GM19043 (cell line): ENCODE measurements at regions not wholly inside any gene's neighbourhood (a gene's known extent, or its start where the extent isn't known, plus 50 kb on each side); places are given as distances from the start of the nearest gene placed in this dataset.

ENCODE experiments used
- ATAC-seq: cut with Tn5 transposase; IDR thresholded peaks from one replicate; pipeline ENCODE4 v1.9.1; 2021; ENCODE audit warnings: low read depth; ENCODE audit not compliant: unreplicated experiment

DNA sequence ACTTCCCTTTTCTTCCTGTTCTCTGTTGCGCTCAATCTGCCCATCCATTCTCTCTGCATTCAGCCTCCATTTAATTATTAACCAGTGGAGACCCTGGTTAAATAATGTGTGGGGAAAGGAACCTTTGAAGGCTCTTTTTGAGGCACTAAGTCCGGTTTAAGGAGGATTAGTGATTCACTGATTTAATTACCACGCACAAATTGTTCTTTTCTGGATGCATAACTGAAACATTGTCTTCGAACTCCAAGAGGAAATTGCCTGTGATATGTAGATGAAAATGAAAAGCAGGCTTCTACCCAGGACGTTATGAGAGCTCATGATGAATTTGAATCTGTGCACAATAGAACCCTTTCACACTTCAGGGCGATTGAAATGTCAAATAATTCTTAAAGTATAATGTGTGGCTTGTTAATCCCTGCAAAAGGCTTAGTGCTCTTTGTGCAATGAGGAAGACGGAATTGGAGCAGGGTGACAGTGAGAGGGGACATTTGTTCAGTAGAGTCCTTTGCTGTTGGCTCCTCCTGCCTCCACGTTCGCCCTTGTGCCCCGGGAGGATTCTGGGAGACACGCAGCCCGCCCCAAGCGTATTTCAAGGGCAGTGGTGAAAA, 51.1 kb upstream of the ZNF236 start:
- no peak for ATAC-seq

DNA sequence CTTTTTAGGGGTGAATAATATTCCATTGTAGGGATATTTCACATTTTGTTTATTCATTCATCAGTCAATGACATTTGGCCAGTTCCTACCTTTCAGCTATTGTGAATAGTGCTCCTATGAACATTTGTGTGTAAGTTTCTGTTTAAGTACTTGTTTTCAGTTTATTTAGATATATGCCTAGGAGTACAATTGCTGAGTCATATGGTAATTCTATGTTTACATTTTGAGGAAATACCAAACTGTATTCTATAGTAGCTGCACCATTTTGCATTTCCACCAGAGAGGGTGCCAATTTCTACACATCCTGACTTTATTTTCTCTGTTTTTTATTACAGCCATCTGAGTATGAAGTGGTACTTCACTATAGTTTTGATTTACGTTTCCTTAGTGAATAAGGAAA, 54.4 kb upstream of the ZNF236 start:
- ATAC-seq = no peak

DNA sequence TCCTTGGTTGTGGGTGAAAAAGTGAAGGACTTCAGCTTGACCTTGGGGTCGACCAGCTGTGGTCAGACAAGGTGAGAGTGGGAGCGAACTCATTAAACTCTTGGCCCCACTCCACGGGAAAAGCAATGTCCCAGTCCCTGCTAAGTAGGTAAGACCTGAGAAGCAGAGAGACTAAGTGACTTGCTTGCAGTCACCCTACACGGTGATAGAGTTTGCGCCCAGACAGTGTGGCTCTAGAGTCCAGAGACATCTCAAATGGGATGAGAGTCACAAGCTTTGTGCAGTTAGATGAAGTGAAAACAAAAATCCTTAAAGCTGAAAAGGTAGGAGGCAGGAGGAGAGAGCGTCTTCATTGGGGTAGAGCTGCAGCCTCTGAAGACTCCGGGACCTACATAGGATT, 55.9 kb upstream of the ZNF236 start:
- ATAC-seq = no peak

DNA sequence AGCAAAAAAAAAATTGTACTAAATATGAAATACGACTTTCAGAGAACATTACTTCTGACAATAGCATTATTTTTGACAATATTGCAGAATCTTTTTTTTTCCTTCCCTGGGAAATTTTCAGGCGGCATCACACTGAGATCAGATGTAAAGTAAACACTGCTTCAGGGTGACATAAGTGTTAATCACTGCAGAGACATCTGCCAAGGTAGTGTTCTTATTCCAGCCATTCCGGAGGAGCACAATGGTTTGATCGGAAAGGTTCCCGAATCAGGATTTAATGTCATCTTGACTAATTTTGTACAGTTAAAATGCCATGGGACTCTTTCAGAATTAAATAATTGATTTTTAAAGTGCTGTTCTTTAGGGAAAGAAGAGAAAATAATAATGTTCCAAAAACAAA, 56.7 kb upstream of the ZNF236 start:
- ATAC-seq = no peak

DNA sequence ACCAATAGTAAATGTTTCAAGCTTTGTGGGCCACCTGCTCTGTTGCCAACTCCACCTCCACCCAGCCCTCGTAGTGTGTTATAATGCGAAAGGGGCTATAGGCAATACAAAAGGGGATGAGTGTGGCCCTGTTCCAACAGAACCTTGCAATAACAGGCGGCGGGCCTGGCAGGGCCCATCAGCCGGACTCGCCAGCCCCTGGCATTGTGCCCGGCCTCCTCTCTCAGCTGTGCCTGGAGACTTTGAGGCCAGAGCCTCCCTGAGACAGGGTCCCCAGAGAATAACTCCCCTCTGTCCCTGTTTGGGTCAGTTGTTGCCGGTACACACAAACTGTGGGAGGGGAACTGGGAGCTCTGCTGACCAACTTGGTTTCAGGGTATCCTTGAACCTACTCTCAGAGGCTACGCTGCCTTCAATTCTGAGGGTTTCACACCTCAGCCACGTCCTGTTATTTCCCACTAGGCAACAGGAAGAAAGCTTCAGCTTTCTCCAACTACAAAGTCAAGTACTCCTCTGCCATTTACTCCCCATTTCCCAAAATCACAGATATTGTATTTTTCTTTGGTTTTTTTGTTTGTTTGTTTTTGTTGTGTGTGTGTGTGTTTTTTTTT, 58.0 kb upstream of the ZNF236 start:
- no peak for ATAC-seq

DNA sequence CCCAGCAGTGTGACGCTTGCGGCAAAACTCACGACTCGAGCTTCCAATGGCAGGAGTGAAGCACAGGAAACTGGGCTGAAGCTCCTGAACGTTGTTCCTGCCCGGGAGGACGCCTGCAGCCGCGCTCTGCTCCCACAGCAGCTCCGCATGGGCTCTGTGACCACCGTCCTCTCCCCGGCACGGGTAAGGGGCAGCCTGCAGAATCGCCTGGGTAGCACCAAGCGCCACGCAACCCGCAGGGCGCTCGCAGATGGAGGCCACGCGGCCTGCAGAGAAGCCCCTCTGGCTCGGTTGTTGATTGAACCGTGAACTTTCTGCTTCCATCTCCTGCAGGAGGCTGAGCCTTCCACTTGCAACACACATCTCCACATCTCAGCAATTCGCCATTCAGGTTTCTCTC, 63.3 kb upstream of the ZNF236 start:
- no peak for ATAC-seq

DNA sequence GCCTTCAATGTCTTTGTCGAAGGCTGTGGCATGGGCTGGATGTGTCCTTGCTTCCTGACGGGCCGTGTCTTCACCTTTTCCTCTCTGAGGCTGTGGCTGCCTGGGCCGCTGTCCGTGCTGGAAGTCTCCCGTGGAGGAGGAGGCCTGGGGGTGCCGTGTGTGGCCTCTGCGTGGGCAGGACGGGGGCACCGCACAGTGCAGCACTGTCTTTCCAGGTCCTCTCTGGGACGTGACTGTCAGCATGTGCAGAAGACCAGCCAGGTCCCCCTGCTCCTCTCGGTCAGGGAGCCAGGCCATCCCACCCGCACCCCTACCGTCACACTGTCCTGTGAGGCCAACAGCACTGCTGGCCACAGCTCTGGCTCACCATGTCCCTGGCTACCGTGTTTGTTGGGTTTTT, 64.4 kb upstream of the ZNF236 start:
- no peak for ATAC-seq

DNA sequence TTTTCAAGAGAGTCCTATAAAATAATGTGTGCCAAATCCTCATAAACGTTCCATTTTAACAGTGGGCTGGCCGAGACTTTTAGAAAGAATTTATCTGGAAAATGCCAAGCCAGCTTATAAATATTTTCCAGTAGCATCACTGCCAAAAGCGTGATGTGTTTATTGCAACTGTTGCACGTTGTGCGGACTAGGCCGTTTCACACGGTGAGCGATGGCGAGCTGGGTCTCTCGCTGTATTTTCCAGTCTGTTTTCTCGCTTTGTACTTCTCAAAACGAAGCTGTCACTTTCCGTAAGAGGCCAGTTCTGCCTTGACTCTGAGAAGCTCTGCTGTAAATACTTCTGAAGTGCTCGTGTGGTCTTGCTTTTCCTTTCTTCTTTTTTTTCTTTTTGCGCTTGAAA, 65.0 kb upstream of the ZNF236 start:
- no peak for ATAC-seq

DNA sequence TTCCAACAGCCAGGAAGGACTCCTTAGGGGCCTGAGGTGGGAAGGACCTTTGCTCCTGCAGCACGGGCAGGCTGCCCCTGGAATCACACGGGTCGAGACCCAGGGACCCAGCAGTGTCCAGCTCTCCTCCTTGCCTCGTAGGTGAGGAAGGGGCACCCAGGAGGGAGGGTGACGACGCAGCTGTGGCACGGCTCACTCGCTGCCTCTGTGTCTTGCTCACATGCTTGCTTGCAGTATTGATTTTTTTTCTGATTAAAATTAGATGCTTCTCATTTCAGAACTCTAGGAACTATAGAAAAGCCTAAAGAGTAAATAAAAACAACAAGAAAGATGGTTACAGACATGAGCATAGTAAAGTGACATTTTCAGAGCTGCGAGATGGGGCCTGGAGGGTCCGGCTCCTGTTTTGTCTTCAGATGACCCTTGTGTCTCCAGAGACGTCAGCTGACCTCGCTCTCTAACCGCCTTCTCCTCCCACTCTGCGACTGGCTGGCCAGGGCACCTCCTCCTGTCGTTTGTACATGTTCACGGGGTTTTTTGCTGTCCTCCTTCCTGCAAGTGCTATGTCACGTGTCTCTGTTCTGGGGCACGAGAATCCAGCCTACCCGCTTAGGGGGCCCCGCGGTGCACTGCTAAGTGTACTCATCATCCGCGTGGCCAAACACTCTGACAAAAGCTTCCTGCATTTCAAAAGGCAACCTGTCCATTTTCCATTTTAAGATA, 65.7 kb upstream of the ZNF236 start:
- ATAC-seq = no peak

DNA sequence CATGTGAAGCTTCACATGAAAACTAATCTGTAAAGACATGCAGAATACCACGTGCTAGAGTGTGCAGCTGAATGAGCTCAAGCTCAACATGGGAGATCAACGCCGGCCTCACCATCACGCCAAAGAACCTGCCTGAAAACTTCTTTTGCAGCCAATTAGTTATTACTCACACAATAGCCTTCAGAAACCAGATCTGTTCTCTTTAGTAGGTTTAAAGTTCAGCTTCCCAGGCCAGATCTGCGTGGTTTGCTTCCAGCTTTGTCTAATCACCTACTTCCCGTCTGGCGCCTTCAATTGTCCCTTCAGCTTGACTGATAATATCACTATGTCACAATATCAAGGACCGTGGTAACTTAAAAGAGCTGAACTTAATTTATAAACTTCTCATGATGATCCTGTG, 68.0 kb upstream of the ZNF236 start:
- ATAC-seq = no peak

DNA sequence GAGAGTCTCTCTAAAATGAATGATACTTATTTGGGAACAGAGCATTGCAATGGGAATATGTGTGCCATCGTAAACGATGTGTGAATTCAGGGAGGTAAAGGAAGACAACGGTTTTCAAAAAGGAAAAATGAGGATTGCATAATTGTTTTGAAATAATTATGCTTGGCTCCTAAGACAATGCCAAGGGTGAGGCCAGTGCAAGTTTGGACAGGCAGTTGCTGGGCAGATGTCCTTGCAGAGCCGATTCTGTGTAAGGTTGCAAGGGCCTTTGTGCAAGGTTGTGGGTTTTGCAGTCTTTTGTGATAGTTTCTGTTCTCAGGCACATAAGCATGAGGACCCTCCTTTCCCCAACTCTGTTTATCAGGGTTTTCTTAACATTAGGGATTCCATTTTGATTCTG, 70.0 kb upstream of the ZNF236 start:
- ATAC-seq = no peak

DNA sequence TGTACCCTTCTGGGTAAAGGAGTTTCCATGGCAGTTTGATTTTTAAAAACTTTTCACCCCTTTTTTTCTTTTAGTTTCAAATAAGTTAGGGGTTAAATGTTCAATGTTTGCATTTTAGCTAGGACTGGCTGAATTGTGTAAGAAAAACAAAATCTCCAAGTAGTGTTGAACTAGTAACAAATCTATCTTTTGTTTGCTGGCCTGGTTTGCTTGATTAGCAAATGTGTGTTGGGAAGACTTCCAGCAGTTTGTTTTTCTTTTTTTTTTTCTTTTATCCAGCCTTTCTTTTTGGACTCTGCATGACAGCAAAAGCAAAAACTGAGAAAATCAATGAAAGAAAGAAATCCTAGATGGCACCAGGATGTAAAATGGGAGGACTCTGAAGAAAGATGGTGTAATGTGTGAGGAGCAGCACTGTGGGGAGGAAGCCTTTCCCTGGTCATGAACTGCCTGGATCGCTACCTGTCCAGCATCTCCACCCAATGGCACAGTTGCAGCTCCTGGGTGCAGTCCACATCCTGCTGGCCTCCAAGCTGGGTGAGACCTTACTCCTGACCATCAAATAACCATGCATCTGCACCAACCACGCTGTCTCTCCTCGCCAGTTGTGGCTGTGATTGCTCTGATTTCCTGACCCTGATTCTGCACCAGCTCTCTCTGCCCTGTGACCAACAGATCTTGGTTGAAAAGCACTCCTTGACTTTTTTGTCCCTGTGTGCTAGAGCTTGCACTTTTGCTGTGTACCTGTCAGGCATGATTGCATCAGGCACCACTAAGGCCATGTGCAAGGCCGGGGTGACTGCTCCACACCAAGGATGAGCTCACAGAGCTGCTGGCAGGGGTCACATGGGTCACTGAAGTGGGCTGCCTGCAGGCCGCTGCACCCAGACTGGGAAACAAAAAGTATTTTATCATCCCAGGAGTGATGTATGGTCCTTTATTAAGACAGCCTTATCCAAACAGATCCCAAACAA, 71.2 kb upstream of the ZNF236 start:
- no peak for ATAC-seq

DNA sequence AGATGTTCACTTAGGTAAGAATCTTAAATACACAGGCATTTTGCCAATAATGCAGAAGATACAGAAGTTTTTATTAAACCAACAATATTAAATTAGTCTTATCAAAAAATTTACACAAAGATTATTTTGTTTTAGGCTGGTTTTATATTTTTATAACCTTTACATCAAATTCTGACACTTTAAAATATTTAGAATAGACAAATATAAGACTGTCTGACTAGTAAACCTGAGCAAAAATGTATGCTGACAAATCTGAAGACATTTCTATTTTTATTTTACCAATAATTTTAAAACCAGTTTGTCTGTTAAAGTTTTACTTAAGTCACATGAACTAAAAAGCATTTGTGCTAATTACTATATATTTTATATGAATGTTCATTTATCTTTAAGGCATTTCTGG, 72.1 kb upstream of the ZNF236 start:
- no peak for ATAC-seq

DNA sequence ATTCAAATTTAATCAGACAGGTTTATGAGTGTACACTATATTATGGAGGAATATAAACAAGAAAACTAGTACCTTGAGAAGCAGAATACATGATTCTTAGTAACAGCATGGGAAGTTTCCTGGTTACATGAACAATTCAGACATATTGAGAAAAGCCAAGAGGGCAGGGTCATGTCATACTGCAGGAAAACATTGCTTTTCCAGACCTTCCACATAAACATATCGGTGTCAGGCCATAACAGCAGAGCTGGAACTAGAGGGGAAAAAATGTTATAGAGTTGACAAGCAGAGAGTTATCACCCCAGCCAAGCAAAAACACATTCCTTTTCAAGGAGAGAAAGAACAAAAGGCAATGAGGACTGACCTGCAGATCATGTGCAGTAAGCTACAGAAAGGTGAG, 74.7 kb upstream of the ZNF236 start:
- ATAC-seq = no peak

DNA sequence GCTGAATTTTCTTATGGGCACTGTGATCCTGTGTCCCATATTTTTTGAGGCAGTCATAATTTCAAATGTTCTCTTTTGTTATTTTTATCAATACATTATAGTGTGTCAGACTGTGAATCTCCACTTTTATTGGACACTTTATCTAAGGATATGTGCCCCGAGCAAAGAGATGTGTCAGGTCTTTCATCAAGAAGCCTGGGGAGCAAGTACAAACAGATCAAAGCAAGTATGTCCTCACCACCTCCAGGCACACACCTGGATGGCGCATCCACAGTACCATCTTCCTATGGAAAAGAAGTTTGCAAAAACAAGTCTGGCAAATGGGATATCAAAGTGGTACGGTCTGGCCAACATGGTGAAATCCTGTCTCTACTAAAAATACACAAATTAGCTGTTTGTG, 81.0 kb upstream of the ZNF236 start:
- ATAC-seq = no peak

DNA sequence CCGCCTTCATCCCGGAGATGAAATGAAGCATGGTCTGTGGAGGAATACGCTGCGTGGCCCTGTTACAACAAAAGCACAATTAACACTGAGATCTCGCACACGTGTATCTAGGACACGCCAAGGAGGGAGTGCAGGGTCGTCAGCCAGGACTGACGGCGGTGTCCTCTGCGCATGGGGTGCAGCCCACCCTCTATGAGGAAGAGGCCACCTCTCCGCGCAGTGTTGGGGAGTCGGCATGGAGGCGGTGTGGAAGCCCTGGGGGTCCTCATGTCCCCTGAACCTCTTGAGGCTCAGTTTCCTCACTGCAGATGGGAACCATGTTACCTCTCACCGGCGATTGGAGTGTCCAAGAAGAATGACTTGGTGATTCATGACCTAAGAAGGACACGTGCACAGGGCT, 86.0 kb upstream of the ZNF236 start:
- no peak for ATAC-seq

DNA sequence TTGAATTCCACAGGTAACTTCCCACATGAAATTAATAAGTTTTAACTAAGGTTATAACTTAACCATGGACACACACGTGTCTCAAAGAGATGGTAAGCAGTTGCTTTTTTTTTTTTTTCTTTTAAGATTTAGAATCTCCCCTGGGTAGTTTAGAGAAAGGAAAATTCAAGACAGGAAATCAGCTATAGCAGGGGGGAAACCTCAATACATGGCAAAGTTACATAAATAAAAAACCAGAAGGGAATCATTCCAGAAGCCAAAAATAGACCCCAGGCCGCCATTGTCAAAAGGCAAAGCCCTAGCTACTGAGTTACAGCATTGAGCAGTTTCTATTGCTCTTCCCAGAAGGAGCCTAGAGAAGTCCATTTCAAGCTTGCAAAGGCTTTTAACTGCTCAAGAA, 91.5 kb upstream of the ZNF236 start:
- ATAC-seq = no peak

DNA sequence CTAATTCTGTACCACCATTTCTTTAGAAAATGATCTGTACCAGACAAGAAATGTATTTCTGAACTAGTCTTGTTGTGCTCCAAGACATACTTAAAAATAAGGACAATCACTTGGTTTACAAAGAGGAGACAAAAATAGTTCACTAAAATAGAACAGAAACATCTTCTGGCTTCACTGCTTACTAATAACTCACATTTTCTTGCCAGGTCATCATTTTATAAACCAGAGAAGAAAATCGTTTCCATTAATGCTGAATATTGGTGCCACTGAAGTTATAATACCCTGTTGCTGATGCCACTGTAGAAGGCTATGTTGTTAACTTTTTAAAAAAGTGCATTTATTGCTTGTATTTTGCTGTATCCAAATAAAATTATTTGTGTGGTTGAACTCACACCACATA, 94.8 kb upstream of the ZNF236 start:
- no peak for ATAC-seq

DNA sequence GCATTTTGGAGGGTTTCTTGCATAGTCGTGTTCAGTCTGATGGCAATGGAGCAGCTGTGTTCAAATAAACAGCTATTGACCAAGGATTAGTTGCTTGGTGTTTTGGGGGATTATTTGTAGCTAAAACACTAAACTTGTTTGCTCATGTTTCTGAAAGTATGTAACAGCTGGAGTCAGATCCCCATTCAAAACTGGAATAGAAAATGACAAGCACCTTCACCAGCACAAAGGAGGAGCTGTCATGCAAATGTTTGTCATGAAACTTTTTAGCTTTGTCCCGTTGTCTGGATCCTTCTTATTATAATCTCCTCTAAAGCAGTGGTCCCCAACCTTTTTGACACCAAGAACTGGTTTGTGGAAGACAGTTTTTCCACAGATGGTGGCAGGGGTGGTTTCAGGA, 96.9 kb upstream of the ZNF236 start:
- no peak for ATAC-seq

DNA sequence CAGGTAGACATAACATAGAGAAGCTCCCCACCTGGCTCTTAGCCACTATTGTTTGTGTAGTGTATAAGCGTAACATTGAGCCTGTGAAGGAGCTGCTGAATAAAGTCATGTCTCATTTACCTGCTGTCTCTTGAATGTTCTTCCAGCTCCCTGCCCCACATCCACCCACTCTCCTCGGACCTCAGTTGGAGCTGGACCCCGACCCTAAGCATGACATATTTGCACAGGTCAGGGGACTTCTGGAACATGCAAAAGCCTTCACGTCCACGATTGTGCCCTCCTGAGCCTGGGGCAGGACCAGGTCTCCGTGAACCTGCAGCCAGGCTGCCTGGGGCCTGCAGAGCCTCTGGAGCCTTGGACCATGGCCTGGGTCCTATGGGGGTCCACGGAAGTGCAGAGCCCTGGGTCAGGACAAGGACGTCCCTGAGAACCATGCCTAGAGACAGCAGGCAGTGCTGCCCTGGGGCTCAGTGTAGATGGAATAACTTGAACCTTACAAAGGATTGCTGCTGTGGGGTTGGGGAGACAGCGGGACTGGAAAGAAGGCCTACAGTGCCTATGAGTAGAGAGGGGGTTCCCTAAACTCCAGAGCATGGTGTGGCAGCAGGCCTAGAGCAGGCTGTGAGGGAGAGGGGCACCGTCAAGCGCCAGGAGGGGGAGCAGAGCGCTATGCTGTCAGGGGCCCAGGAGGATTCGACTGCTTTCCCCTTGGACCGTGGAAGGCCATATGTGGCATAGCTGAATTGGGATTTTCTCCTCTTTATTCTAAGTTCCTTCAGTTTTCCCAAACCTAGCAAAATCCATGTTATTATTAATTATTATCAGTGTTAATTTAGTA, 99.9 kb upstream of the ZNF236 start:
- ATAC-seq = no peak
